ENCODE measurements at regions not wholly inside any gene's neighbourhood (a gene's known extent, or its start where the extent isn't known, plus 50 kb on each side); places are given as distances from the start of the nearest gene placed in this dataset.

DNA sequence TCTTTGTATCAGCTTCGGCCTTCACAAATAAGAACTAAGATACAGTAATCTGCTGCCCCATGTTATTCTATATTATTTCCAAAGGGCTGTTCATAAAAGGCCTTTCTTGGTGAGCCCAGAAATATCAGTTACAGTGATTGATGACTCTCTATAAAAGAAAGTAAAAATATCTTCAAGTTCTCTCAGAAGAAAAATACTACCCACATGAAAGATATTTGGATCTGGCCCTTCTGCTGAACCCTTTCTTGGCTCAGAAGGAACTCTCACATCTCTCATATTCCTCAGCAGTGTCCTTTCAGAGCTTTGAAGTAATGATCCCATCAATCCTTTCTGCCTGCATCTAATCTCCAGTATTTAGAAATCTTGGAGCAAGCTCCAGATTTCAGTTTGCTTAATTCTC, 76.3 kb upstream of the SLITRK1 start:
- DNase-seq, result no peak

- DNase-seq, result no peak
These were observed 72.7 kb upstream of the SLITRK1 start for GRCh38 chr13:83955011-83955410.

DNA sequence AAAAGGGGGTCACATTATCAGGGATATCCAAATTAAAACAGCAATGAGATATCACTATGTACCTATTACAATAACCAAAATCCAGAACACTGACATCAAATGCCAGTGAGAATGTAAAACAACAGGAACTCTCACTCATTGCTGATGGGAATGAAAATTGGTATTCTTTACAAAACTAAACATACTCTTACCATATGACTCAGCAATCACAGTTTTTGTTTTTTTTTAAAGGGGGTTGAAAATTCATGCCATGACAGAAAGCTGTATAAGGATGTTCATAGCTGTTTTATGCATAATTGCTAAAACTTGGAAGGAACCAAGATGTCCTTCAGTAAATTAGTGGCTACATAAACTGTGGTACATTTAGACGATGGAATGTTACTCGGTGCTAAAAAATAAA, 71.6 kb upstream of the SLITRK1 start:
- no peak for DNase-seq

- DNase-seq, result no peak
These were observed 68.0 kb upstream of the SLITRK1 start for GRCh38 chr13:83950293-83950692.

DNA sequence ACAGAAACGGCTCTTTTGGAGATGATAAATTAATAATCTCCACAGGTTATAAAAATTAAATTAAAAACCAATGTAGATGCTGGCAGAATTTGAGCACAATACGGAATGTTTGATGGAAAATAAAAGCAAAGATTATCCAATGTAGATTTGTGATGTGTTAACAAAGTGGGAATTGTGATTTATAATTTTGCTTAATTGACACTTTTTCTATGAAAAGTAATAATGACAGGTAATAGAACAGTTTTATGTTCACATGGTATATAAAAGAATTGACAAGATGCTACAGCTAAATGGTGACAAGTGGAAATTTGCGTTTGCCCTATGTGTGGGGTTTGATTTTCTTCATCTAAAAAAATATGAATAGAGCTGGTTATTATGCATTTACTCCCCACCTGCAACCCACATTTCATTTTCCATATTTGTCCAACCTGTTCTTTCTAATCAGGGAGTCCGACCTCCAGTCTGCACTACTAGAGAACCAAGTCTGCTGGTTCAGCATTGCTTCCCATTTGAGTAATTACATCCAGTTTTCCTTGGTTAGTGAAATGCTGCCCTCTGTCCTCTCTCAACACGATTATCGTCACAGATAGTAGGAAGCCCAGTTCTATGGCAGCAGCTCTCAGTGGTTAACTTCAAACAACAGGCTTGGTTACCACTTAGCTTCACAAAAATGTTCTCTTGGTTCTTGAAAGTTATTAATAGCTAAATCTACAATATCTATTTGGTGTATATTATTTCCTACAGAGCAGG, 61.4 kb upstream of the SLITRK1 start:
- no peak for DNase-seq

- DNase-seq, result no peak
These were observed 59.5 kb upstream of the SLITRK1 start for GRCh38 chr13:83941701-83942335.

DNA sequence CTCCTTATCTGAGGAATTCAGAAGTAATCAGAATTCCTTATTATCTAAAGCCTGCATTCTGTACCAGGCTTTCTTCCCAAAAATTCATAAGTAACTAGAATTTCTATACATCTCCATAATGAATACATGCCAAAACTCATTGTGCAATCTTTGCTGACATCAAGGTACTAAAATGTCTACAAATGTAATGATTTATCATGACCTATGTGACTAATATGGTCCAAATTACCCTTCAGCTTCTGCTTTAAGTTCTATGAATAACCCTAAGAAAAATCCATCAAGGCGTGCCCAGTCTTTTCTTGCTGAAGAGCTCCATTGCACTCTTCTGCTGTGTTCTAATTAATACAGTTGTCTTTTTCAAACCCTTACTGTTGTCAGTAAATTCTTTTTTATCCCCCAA, 58.5 kb upstream of the SLITRK1 start:
- no peak for DNase-seq

DNA sequence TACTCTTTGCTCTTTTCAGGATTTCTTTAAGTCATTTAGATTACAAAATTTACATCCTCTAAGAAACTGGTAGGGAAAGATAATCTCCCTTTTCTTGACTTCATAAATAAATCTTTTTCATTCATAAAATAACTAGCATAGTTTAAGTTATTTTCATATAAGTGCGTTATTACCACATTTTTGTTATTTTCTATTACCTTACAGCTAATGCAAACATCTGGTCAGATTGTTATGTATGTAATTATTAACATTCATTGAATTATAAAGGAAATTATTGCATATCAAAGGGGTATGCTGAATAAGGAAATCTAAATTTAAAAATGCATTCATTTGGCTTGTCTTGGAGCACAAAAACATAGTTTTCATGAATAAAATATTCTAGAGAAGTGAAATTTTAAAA, 55.3 kb upstream of the SLITRK1 start:
- no peak for DNase-seq

GRCh38 chr13:83935566-83935965, 53.3 kb upstream of the SLITRK1 start:
- no peak for DNase-seq

Measured in DMS153 (cell line).